ENCODE measurements at regions not wholly inside any gene's neighbourhood (a gene's known extent, or its start where the extent isn't known, plus 50 kb on each side); places are given as distances from the start of the nearest gene placed in this dataset.

DNA sequence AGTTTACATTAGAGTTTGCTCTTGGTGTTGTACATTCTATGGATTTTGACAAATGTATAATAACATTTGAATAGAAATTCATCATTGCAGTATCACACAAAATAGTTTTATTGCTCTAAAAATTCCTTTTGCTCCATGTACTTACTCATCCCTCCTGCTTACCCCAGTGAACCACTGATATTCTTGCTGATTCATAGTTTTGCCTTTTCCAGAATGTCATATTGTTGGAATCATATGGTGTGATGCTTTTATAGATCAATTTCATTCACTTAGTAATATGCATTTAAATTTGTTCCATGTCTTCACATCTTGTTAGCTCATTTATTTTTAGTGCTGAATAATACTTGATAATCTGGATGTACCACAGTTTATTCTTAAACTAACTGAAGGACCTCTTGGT is 1593.2 kb downstream of the C4orf33 start:
- TF ChIP-seq, protein P1, sequence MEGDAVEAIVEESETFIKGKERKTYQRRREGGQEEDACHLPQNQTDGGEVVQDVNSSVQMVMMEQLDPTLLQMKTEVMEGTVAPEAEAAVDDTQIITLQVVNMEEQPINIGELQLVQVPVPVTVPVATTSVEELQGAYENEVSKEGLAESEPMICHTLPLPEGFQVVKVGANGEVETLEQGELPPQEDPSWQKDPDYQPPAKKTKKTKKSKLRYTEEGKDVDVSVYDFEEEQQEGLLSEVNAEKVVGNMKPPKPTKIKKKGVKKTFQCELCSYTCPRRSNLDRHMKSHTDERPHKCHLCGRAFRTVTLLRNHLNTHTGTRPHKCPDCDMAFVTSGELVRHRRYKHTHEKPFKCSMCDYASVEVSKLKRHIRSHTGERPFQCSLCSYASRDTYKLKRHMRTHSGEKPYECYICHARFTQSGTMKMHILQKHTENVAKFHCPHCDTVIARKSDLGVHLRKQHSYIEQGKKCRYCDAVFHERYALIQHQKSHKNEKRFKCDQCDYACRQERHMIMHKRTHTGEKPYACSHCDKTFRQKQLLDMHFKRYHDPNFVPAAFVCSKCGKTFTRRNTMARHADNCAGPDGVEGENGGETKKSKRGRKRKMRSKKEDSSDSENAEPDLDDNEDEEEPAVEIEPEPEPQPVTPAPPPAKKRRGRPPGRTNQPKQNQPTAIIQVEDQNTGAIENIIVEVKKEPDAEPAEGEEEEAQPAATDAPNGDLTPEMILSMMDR (optimal IDR thresholded peaks at IDR 0.05 in 1 of 3, IDR thresholded peaks at IDR 0.05 in 1 of 3, conservative IDR thresholded peaks at IDR 0.05 in 1 of 3; ENCODE audit: extremely low read depth in 1 of 3, insufficient read depth in 2 of 3, low read length in 3 of 3) = no peak
- TF ChIP-seq EZH2 (IDR thresholded peaks at IDR 0.05; ENCODE audit: low read length) = no peak

DNA sequence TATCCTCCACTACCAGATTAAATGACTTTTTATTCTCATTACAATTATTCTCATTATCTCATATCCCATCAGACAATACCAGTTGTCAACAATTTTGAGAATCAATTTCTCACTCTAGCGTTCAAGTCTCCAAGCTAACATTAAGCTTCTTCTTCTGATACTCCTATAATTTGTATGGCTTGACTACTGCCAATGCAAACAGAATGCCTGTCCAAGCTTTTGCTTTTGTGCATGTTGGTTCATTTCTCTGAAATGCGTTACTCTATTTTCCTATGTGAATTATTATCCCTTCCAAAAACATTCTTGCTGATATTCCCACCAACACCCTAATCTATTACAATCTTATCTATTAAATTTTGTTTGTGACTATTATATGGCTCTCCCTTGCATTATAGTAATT is 1602.3 kb downstream of the C4orf33 start:
- dilution Hi-C loops (cut with MboI; ENCODE audit: extremely low pct_ligation_motif_present, low sequenced_read_pairs) = no loop called here

More for the DNA sequence above, 1593.2 kb downstream of the C4orf33 start:
- FAIRE-seq (no peak), DNase-seq (ENCODE audit: low read depth, low spot score) (no peak)
- H3K4me1 ChIP-seq (ENCODE audit: control insufficient read depth, extremely low read depth, insufficient read depth, low read length) = no peaks in the 10 kb centered on the region
- dilution Hi-C loops (cut with MboI; ENCODE audit: extremely low pct_ligation_motif_present, low sequenced_read_pairs) = no loop called here
- H3K36me3 ChIP-seq (ENCODE audit: control insufficient read depth in 2 of 2, extremely low read depth in 1 of 2, insufficient read depth in 2 of 2, low read length in 2 of 2) = no peaks in the 10 kb centered on the region
- no peaks in the 10 kb centered on the region for H4K20me1 ChIP-seq (ENCODE audit: control insufficient read depth, extremely low read depth, insufficient read depth, low read length)
- no peaks in the 10 kb centered on the region for H3K9me3 ChIP-seq (ENCODE audit: control insufficient read depth, low read depth, low read length)
- no peak overlapping the region for H3K4me2 ChIP-seq (ENCODE audit: control insufficient read depth, extremely low read depth, insufficient read depth, low read depth, low read length)
- H3K9me1 ChIP-seq (ENCODE audit: control insufficient read depth, extremely low read depth, insufficient read depth, low read length) = no peaks in the 10 kb centered on the region
- H2AFZ ChIP-seq (ENCODE audit: control insufficient read depth, low read length) = no peak overlapping the region
- H3K79me2 ChIP-seq (ENCODE audit: control insufficient read depth, insufficient read depth, low read length) = no peaks in the 10 kb centered on the region
- H3K4me3 ChIP-seq (ENCODE audit: control insufficient read depth in 2 of 3, extremely low read depth in 1 of 3, insufficient read depth in 2 of 3, low read depth in 1 of 3, low read length in 3 of 3) = no peak overlapping the region
- H3K27ac ChIP-seq (ENCODE audit: control insufficient read depth, insufficient read depth, low read length) = no peak overlapping the region
- no peaks in the 10 kb centered on the region for H3K27me3 ChIP-seq (ENCODE audit: control insufficient read depth, extremely low read depth, insufficient read depth, low read length)
- H3K9ac ChIP-seq (ENCODE audit: control insufficient read depth, extremely low read depth, insufficient read depth, low read length) = no peak overlapping the region

More for the DNA sequence above, 1602.3 kb downstream of the C4orf33 start:
- Histone ChIP-seq H3K9ac (ENCODE audit: control insufficient read depth, extremely low read depth, insufficient read depth, low read length) (no peak overlapping the region), H3K9me1 (ENCODE audit: control insufficient read depth, extremely low read depth, insufficient read depth, low read length) (no peaks in the 10 kb centered on the region), H2AFZ (ENCODE audit: control insufficient read depth, low read length) (no peak overlapping the region), H3K27me3 (ENCODE audit: control insufficient read depth, extremely low read depth, insufficient read depth, low read length) (no peaks in the 10 kb centered on the region), H3K27ac (ENCODE audit: control insufficient read depth, insufficient read depth, low read length) (no peak overlapping the region), H4K20me1 (ENCODE audit: control insufficient read depth, extremely low read depth, insufficient read depth, low read length) (no peaks in the 10 kb centered on the region), H3K4me2 (ENCODE audit: control insufficient read depth, extremely low read depth, insufficient read depth, low read depth, low read length) (no peak overlapping the region), H3K9me3 (ENCODE audit: control insufficient read depth, low read depth, low read length) (no peaks in the 10 kb centered on the region), H3K4me3 (ENCODE audit: control insufficient read depth in 2 of 3, extremely low read depth in 1 of 3, insufficient read depth in 2 of 3, low read depth in 1 of 3, low read length in 3 of 3) (no peak overlapping the region), H3K36me3 (ENCODE audit: control insufficient read depth in 2 of 2, extremely low read depth in 1 of 2, insufficient read depth in 2 of 2, low read length in 2 of 2) (no peaks in the 10 kb centered on the region), H3K79me2 (ENCODE audit: control insufficient read depth, insufficient read depth, low read length) (no peaks in the 10 kb centered on the region), H3K4me1 (ENCODE audit: control insufficient read depth, extremely low read depth, insufficient read depth, low read length) (peaks cover 6% of the 10 kb centered on the region)
- TF ChIP-seq, protein P1 (optimal IDR thresholded peaks at IDR 0.05 in 1 of 3, IDR thresholded peaks at IDR 0.05 in 1 of 3, conservative IDR thresholded peaks at IDR 0.05 in 1 of 3; ENCODE audit: extremely low read depth in 1 of 3, insufficient read depth in 2 of 3, low read length in 3 of 3) = no peak
- TF ChIP-seq EZH2 (IDR thresholded peaks at IDR 0.05; ENCODE audit: low read length) = no peak
- FAIRE-seq = no peak
- DNase-seq (ENCODE audit: low read depth, low spot score) = no peak
